Panc1 (cell line): ENCODE measurements at regions not wholly inside any gene's neighbourhood (a gene's known extent, or its start where the extent isn't known, plus 50 kb on each side); places are given as distances from the start of the nearest gene placed in this dataset.

Experiments used
- ATAC-seq: fragments of 200-7000 bp; cut with Tn5 transposase; 2 replicates; pipeline ENCODE4 v1.9.1; 2020; ENCODE audit warnings: mild to moderate bottlenecking, moderate library complexity
- BruUV-seq: library from RNA; stranded (reverse); fragments of 400-500 nt; replicated peaks from 2 replicates; lab custom pipeline; 2021; lab: Mats Ljungman, UMichigan
- CTCF ChIA-PET: fragments of 300-600 bp; sonication (Branson Sonifier 250); formaldehyde crosslinking; loops from one replicate; lab custom pipeline; 2022; ENCODE audit warnings: antibody characterized with exemption; lab: Charles Lee
- POLR2A ChIA-PET: fragments of 300-600 bp; sonication (Branson Sonifier 250); formaldehyde crosslinking; loops from one replicate; lab custom pipeline; 2022; ENCODE audit warnings: antibody characterized with exemption; lab: Charles Lee
- DNase-seq: peaks from one replicate; pipeline ENCODE4 v3.0.0-alpha.2; 2010; ENCODE audit warnings: low read depth, low spot score
- H3K27ac ChIP-seq: 2 replicates; pipeline ENCODE4 v1.5.1; 2011; ENCODE audit warnings: mild to moderate bottlenecking, low read length, inconsistent platforms
- H3K27me3 ChIP-seq: fragments of 200-500 bp; sonication (Bioruptor generic); 2 replicates; pipeline ENCODE4 v1.6.0; 2014; ENCODE audit warnings: low read length, inconsistent platforms; ENCODE audit not compliant: control insufficient read depth, insufficient read depth
- H3K36me3 ChIP-seq: fragments of 200-500 bp; sonication (Bioruptor generic); 2 replicates; pipeline ENCODE4 v1.5.1; 2014; ENCODE audit warnings: inconsistent platforms, mild to moderate bottlenecking, low read length, moderate library complexity; ENCODE audit not compliant: control insufficient read depth, insufficient read depth
- H3K4me1 ChIP-seq: 2 replicates; pipeline ENCODE4 v1.5.1; 2011; ENCODE audit warnings: inconsistent platforms, mild to moderate bottlenecking, low read length, moderate library complexity; ENCODE audit not compliant: control insufficient read depth, insufficient read depth
- H3K4me3 ChIP-seq, 2 experiments: 2 replicates each; pipeline ENCODE4 v1.5.1; 2011 to 2012; ENCODE audit warnings: low read depth in 2 of 2, low read length in 2 of 2, mild to moderate bottlenecking in 2 of 2, inconsistent platforms in 1 of 2, moderate library complexity in 1 of 2
- H3K9me3 ChIP-seq: fragments of 200-500 bp; sonication (Bioruptor generic); 2 replicates; pipeline ENCODE4 v1.5.1; 2014; ENCODE audit warnings: low read depth, mild to moderate bottlenecking, inconsistent platforms, low read length, moderate library complexity; ENCODE audit not compliant: control insufficient read depth, insufficient read depth
- CTCF ChIP-seq: fragments of 450-650 bp; IDR thresholded peaks from 2 replicates; pipeline ENCODE4 v1.5.1; 2017; ENCODE audit warnings: mild to moderate bottlenecking
- POLR2AphosphoS5 ChIP-seq: IDR thresholded peaks from 2 replicates; pipeline ENCODE4 v1.6.1; 2012; ENCODE audit warnings: mild to moderate bottlenecking, low read depth, low read length, moderate library complexity
- REST ChIP-seq, 2 experiments: IDR thresholded peaks; 2 replicates each; pipeline ENCODE4 v1.6.1; 2011 to 2012; ENCODE audit warnings: low read depth in 2 of 2, control low read depth in 1 of 2, low read length in 1 of 2, mild to moderate bottlenecking in 1 of 2, moderate library complexity in 1 of 2; ENCODE audit not compliant: insufficient read depth in 1 of 2
- SIN3A ChIP-seq: IDR thresholded peaks from 2 replicates; pipeline ENCODE4 v1.6.1; 2012; ENCODE audit warnings: low read depth, mild to moderate bottlenecking, low read length, moderate library complexity, borderline replicate concordance; ENCODE audit not compliant: insufficient read depth
- TCF7L2 ChIP-seq: IDR thresholded peaks from 2 replicates; pipeline ENCODE4 v1.6.1; 2011; ENCODE audit warnings: mild to moderate bottlenecking, low read depth, low read length, inconsistent platforms
- in situ Hi-C: cut with HindIII; loops from 2 replicates; pipeline ENCODE4 v1.10.0; 2016; ENCODE audit warnings: low sequenced_read_pairs, low pct_unique_long_range_greater_than_20kb
- intact Hi-C: fragments of 100-400 bp; cut with micrococcal nuclease; formaldehyde crosslinking; loops from one replicate; pipeline ENCODE4 v1.10.0; 2022; ENCODE audit not compliant: unreplicated experiment

- DNase-seq, result no peak
- intact Hi-C loops, result no loop called here
- POLR2A ChIA-PET, result no interaction called here
- ATAC-seq, result no peak
- H3K9me3 ChIP-seq, result no peaks in the 10 kb centered on the region
- BruUV-seq, result no TSS peak
- no peaks in the 10 kb centered on the region for H3K36me3 ChIP-seq
- H3K4me3 ChIP-seq, result no peak overlapping the region
- CTCF ChIA-PET, result no interaction called here
- no peak overlapping the region for H3K27ac ChIP-seq
- in situ Hi-C loops, result no loop called here
- H3K4me1 ChIP-seq, result no peaks in the 10 kb centered on the region
- H3K27me3 ChIP-seq, result no peaks in the 10 kb centered on the region
- TF ChIP-seq POLR2AphosphoS5 (no peak), REST (IDR thresholded peaks at IDR 0.05; ENCODE audit: insufficient read depth in 1 of 2, low read depth in 2 of 2, low read length in 1 of 2) (no peak)
Measured at GRCh38 chr12:86852451-86852850, 596.3 kb upstream of the MGAT4C start.

GRCh38 chr12:86838711-86839110 is 582.5 kb upstream of the MGAT4C start:
- no peaks in the 10 kb centered on the region for H3K27me3 ChIP-seq
- H3K4me3 ChIP-seq, result no peak overlapping the region
- CTCF ChIA-PET, result no interaction called here
- ATAC-seq (no peak), DNase-seq (no peak)
- no peak overlapping the region for H3K27ac ChIP-seq
- TF ChIP-seq SIN3A (no peak), TCF7L2 (no peak)
- BruUV-seq, result no TSS peak
- H3K4me1 ChIP-seq, result no peaks in the 10 kb centered on the region
- in situ Hi-C loops, result no loop called here
- H3K9me3 ChIP-seq, result no peaks in the 10 kb centered on the region
- H3K36me3 ChIP-seq, result no peaks in the 10 kb centered on the region
- intact Hi-C loops, result no loop called here
- POLR2A ChIA-PET, result no interaction called here

- H3K4me1 ChIP-seq, result no peaks in the 10 kb centered on the region
- in situ Hi-C loops, result no loop called here
- ChIA-PET CTCF (no interaction called here), POLR2A (no interaction called here)
- H3K9me3 ChIP-seq, result no peaks in the 10 kb centered on the region
- intact Hi-C loops, result no loop called here
- no TSS peak for BruUV-seq
- no peaks in the 10 kb centered on the region for H3K27me3 ChIP-seq
- H3K27ac ChIP-seq, result no peak overlapping the region
- no peak for TF ChIP-seq POLR2AphosphoS5
- TF ChIP-seq REST (IDR thresholded peaks at IDR 0.05; ENCODE audit: insufficient read depth in 1 of 2, low read depth in 2 of 2, low read length in 1 of 2), result no peak
- TF ChIP-seq SIN3A, result no peak
- no peak for TF ChIP-seq CTCF
- TF ChIP-seq TCF7L2, result no peak
- ATAC-seq (no peak), DNase-seq (no peak)
- no peak overlapping the region for H3K4me3 ChIP-seq
- no peaks in the 10 kb centered on the region for H3K36me3 ChIP-seq
Measured at GRCh38 chr12:86838260-86838659, 582.1 kb upstream of the MGAT4C start.
